GM20000 (cell line): ENCODE measurements at regions not wholly inside any gene's neighbourhood (a gene's known extent, or its start where the extent isn't known, plus 50 kb on each side); places are given as distances from the start of the nearest gene placed in this dataset.

Experiments
- DNase-seq: peaks from one replicate; pipeline ENCODE4 v3.0.0; 2012; ENCODE audit warnings: low spot score
- CTCF ChIP-seq: IDR thresholded peaks from 2 replicates; pipeline ENCODE4 v1.5.1; 2012; ENCODE audit warnings: mild to moderate bottlenecking, control low read depth; ENCODE audit errors: extremely low read depth, missing control alignments

- no peak for DNase-seq
- TF ChIP-seq CTCF: no peak
These were observed 70.6 kb upstream of the PRICKLE1 start for GRCh38 chr12:42660117-42660516.

- TF ChIP-seq CTCF: no peak
These were observed 62.5 kb upstream of the PRICKLE1 start for GRCh38 chr12:42652048-42652447.

GRCh38 chr12:42648061-42648460, 58.5 kb upstream of the PRICKLE1 start:
- TF ChIP-seq CTCF: no peak
- DNase-seq: no peak

More at GRCh38 chr12:42652048-42652447, 62.5 kb upstream of the PRICKLE1 start:
- no peak for DNase-seq

GRCh38 chr12:42643881-42644579, 54.5 kb upstream of the PRICKLE1 start:
- no peak for DNase-seq
- TF ChIP-seq CTCF: no peak

GRCh38 chr12:42641221-42641885, 51.8 kb upstream of the PRICKLE1 start:
- no peak for DNase-seq
- no peak for TF ChIP-seq CTCF

GRCh38 chr12:42640391-42640790, 50.8 kb upstream of the PRICKLE1 start:
- DNase-seq: no peak
- no peak for TF ChIP-seq CTCF

GRCh38 chr12:42639556-42639955, 50.0 kb upstream of the PRICKLE1 start:
- no peak for TF ChIP-seq CTCF
- no peak for DNase-seq
